HEK293T (cell line): ENCODE measurements at regions not wholly inside any gene's neighbourhood (a gene's known extent, or its start where the extent isn't known, plus 50 kb on each side); places are given as distances from the start of the nearest gene placed in this dataset.

Experiments
- CTCF ChIA-PET: fragments of 350-600 bp; formaldehyde crosslinking; extraction: SDS; loops from one replicate; lab custom pipeline; 2021; ENCODE audit warnings: antibody characterized with exemption, inconsistent platforms; lab: Yijun Ruan, JAX
- POLR2A ChIA-PET: fragments of 350-600 bp; formaldehyde crosslinking; extraction: SDS; loops from one replicate; lab custom pipeline; 2020; ENCODE audit warnings: antibody characterized with exemption, inconsistent platforms; lab: Yijun Ruan, JAX
- DNase-seq: peaks from one replicate; pipeline ENCODE4 v3.0.0; 2012; ENCODE audit warnings: mixed read lengths; ENCODE audit errors: extremely low spot score
- ARNT ChIP-seq: fragments of 450-650 bp; IDR thresholded peaks from 2 replicates; pipeline ENCODE4 v1.6.1; 2017; ENCODE audit warnings: mild to moderate bottlenecking
- BHLHE40 ChIP-seq: fragments of 450-650 bp; IDR thresholded peaks from 2 replicates; pipeline ENCODE4 v1.6.1; 2016; ENCODE audit warnings: mild to moderate bottlenecking, moderate library complexity, borderline replicate concordance
- CTBP1 ChIP-seq: fragments of 450-650 bp; IDR thresholded peaks from 2 replicates; pipeline ENCODE4 v1.6.1; 2016; ENCODE audit warnings: borderline replicate concordance
- ELF4 ChIP-seq: fragments of 450-650 bp; IDR thresholded peaks from 2 replicates; pipeline ENCODE4 v1.6.1; 2017; ENCODE audit warnings: antibody characterized with exemption
- FOXA1 ChIP-seq: fragments of 450-650 bp; IDR thresholded peaks from 2 replicates; pipeline ENCODE4 v1.6.1; 2016; ENCODE audit warnings: mild to moderate bottlenecking
- FOXK2 ChIP-seq: fragments of 450-650 bp; IDR thresholded peaks from 2 replicates; pipeline ENCODE4 v1.6.1; 2016; ENCODE audit warnings: mild to moderate bottlenecking
- FOXM1 ChIP-seq: fragments of 450-650 bp; IDR thresholded peaks from 2 replicates; pipeline ENCODE4 v1.6.1; 2017; ENCODE audit warnings: mild to moderate bottlenecking, borderline replicate concordance
- HDGF ChIP-seq: fragments of 450-650 bp; IDR thresholded peaks from 2 replicates; pipeline ENCODE4 v1.6.1; 2017; ENCODE audit warnings: antibody characterized with exemption, borderline replicate concordance
- L3MBTL2 ChIP-seq: fragments of 450-650 bp; conservative IDR thresholded peaks from 2 replicates; pipeline ENCODE4 v1.6.1; 2016; ENCODE audit warnings: mild to moderate bottlenecking
- LEF1 ChIP-seq: fragments of 450-650 bp; IDR thresholded peaks from 2 replicates; pipeline ENCODE4 v1.6.1; 2017; ENCODE audit warnings: mild to moderate bottlenecking, borderline replicate concordance
- NFRKB ChIP-seq: fragments of 450-650 bp; IDR thresholded peaks from 2 replicates; pipeline ENCODE4 v1.6.1; 2016; ENCODE audit warnings: mild to moderate bottlenecking, moderate library complexity
- PKNOX1 ChIP-seq: fragments of 450-650 bp; IDR thresholded peaks from 2 replicates; pipeline ENCODE4 v1.6.1; 2016
- SP1 ChIP-seq: fragments of 450-650 bp; IDR thresholded peaks from 2 replicates; pipeline ENCODE4 v1.6.1; 2017
- SUZ12 ChIP-seq: fragments of 450-650 bp; IDR thresholded peaks from 2 replicates; pipeline ENCODE4 v1.6.1; 2016; ENCODE audit warnings: mild to moderate bottlenecking
- TARDBP ChIP-seq: fragments of 450-650 bp; IDR thresholded peaks from 2 replicates; pipeline ENCODE4 v1.6.1; 2016
- ZNF384 ChIP-seq: fragments of 450-650 bp; IDR thresholded peaks from 2 replicates; pipeline ENCODE4 v1.6.1; 2016

GRCh38 chr15:79595995-79596622, 164.0 kb downstream of the MINAR1 start:
- ChIA-PET CTCF (interaction anchor here (0.5 to 2.5 kb wide), 30 partner anchors 10 to 395 kb away, joined by 3 to 66 read pairs (median 4); no protein-coding TSS in a partner anchor), POLR2A (no interaction called here)
- peak; percentile 95 for DNase-seq
- TF ChIP-seq HDGF (peak; percentile 62; the same call in 1 of the 2 replicates), L3MBTL2 (0 out of 2 replicates have a peak, but pooled peaks have one; percentile 25), FOXM1 (no peak; the same call in 1 of the 2 replicates)

GRCh38 chr15:79598639-79599038, 166.5 kb downstream of the MINAR1 start:
- ChIA-PET CTCF (interaction anchor here (1.1 kb wide), 1 partner anchor 255 kb away, joined by 4 read pairs; no protein-coding TSS in a partner anchor), POLR2A (no interaction called here)
- no peak for DNase-seq
- TF ChIP-seq NFRKB: no peak
- TF ChIP-seq ARNT: no peak
- no peak for TF ChIP-seq ELF4
- no peak for TF ChIP-seq L3MBTL2
- TF ChIP-seq LEF1: no peak
- no peak for TF ChIP-seq BHLHE40
- TF ChIP-seq FOXM1: no peak
- no peak for TF ChIP-seq ZNF384
- no peak for TF ChIP-seq FOXK2
- no peak for TF ChIP-seq HDGF

GRCh38 chr15:79601405-79602086, 169.4 kb downstream of the MINAR1 start:
- DNase-seq: no peak
- CTCF ChIA-PET: no interaction called here
- no peak for TF ChIP-seq ELF4
- no peak for TF ChIP-seq SP1
- TF ChIP-seq PKNOX1: no peak
- TF ChIP-seq L3MBTL2: no peak
- TF ChIP-seq NFRKB: no peak
- TF ChIP-seq FOXM1: no peak
- no peak for TF ChIP-seq SUZ12
- POLR2A ChIA-PET: no interaction called here

- DNase-seq: no peak
- ChIA-PET CTCF (no interaction called here), POLR2A (no interaction called here)
- no peak for TF ChIP-seq ELF4
- no peak for TF ChIP-seq SUZ12
- no peak for TF ChIP-seq FOXK2
- TF ChIP-seq FOXM1: no peak
- no peak for TF ChIP-seq PKNOX1
- TF ChIP-seq HDGF: no peak
- no peak for TF ChIP-seq FOXA1
- TF ChIP-seq CTBP1: no peak
- no peak for TF ChIP-seq BHLHE40
- no peak for TF ChIP-seq ZNF384
- TF ChIP-seq L3MBTL2: no peak
- TF ChIP-seq NFRKB: no peak
- TF ChIP-seq LEF1: no peak
- no peak for TF ChIP-seq SP1
- no peak for TF ChIP-seq TARDBP
- no peak for TF ChIP-seq ARNT
These were observed 170.0 kb downstream of the MINAR1 start for GRCh38 chr15:79602180-79602579.

- TF ChIP-seq SP1 (no peak), ZNF384 (no peak), SUZ12 (no peak)
- ChIA-PET CTCF (no interaction called here), POLR2A (no interaction called here)
- no peak for DNase-seq
These were observed 170.6 kb downstream of the MINAR1 start for GRCh38 chr15:79602731-79603130.

GRCh38 chr15:79606831-79607355, 174.8 kb downstream of the MINAR1 start:
- POLR2A ChIA-PET: no interaction called here
- peak; percentile 2 for DNase-seq
- CTCF ChIA-PET: interaction anchor here (1.5 kb wide), 1 partner anchor 11 kb away, joined by 6 read pairs; no protein-coding TSS in a partner anchor
- TF ChIP-seq PKNOX1 (no peak), SP1 (no peak), TARDBP (no peak), FOXK2 (no peak), HDGF (no peak), L3MBTL2 (no peak), FOXA1 (no peak), NFRKB (no peak), LEF1 (no peak), ZNF384 (no peak), ARNT (no peak), ELF4 (no peak), BHLHE40 (no peak), CTBP1 (no peak), FOXM1 (no peak), SUZ12 (no peak)
